T-helper 1 cell treated with Interleukin-12 subunit alpha and Interleukin-12 subunit beta and Interleukin-4 antibody, amounts not matched to agents 30 ng/mL and 1 ng/mL, for 36 hours (primary cell): ENCODE measurements at regions not wholly inside any gene's neighbourhood (a gene's known extent, or its start where the extent isn't known, plus 50 kb on each side); places are given as distances from the start of the nearest gene placed in this dataset.
"Not testable (repeated sequence)": the region's sequence is repeated elsewhere in the genome, so short reads cannot be mapped to it uniquely, and the experiment has no call there.

Source experiments
- intact Hi-C: fragments of 100-400 bp; cut with micrococcal nuclease; formaldehyde crosslinking; loops from one replicate; pipeline ENCODE4 v1.15.1; 2024

DNA sequence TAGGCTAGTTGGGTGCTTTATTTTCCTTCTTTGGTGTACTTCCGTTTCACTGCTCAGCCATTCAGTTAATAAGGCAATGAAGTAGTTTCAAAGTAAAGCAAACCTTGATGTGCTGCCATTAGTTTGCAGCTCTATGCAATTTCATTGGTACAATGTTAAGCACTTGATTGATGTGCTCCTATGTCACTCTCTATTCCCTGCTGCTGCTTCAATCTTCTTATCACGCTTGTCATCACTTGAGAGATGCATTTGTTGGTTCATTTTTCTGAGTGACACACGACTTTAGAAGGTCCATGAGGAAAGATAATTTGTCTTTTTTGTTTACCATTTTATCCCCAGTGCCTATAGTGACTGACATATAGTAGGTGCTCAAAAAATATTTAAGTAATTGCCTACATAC, 871.0 kb upstream of the PABPC4L start:
- intact Hi-C loops, result no loop called here

DNA sequence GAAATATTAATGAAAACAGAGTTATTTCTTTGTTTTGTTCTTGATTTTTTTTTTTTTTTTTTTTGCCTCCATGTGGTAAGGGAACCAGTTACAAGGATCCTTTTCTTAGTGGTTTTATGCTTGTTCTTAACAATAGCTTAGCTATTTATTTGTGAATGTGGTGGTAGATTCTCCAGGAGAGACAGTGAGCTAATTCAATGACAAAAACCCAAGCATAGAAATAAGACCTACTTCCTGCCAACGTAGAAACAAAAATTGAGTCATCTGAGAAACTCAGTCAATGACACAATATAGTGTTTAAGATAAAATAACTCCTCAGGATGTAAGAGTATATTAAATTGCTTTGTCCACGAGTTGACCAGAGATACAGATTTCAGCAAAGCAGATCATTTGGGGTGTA, 863.8 kb upstream of the PABPC4L start:
- intact Hi-C loops, result no loop called here

- intact Hi-C loops, result no loop called here
These were observed 848.6 kb upstream of the PABPC4L start for GRCh38 chr4:135050086-135050717.

DNA sequence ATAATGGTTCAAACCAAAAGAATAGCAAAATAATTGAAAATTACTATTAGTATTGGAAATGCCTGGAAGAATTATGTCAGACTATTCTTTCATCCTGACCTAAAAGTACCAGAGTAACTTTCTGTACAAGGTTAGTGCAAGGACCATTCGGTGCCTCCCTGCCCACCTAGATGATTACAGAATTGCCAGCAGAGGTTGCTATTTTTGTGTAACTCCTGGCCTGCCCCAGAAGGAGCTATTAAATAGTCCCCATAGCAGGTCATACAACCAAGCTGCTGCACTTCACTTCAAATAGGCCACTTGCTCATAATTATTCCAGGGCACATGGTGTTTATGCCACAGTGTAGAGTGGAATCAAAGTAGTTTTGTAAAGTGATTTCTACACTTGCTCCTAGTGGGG, 831.1 kb upstream of the PABPC4L start:
- intact Hi-C loops, result no loop called here

GRCh38 chr4:135015771-135016170, 814.2 kb upstream of the PABPC4L start:
- intact Hi-C loops, result no loop called here

GRCh38 chr4:135007400-135007799, 805.8 kb upstream of the PABPC4L start:
- intact Hi-C loops, result no loop called here

DNA sequence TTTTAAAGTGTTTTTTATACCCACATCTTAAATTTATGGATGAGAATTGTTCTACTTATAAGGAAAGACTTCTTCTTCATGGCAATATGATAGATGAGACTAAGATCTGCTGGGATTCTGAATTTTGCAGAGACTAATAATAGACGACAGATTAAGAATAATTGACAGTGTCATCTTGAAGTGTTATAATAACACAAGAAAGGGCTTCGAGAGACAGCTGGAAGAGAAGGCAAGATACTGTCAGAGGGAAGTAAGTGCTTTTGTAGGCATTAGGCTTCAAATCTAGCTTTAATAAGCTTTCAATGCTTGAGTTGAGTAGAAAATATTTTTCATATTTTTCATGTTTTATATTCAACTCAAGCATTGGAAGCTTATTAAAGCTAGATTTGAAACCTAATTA, 797.6 kb upstream of the PABPC4L start:
- intact Hi-C loops, result no loop called here

DNA sequence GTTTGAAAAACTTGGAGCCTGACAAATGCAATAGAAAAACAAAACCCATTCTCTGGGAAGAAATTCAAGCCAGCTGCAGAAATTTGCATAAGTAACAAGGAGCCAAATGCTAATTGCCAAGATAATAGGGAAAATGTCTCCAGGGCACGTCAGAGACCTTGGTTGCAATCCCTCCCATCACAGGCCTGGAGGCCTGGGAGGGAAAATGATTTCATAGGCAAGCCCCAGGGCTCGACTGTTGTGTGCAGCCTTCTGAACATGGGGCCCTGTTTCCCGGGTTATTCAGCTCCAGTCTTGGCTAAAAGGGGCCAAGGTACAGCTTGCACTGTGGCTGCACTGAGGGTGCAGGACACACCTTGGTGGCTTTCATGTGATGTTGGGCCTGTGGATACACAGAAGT, 760.4 kb upstream of the PABPC4L start:
- intact Hi-C loops, result no loop called here

- intact Hi-C loops, result no loop called here
These were observed 757.3 kb upstream of the PABPC4L start for GRCh38 chr4:134958862-134959261.

GRCh38 chr4:134955059-134955458, 753.5 kb upstream of the PABPC4L start:
- intact Hi-C loops, result no loop called here

- intact Hi-C loops, result no loop called here
These were observed 751.2 kb upstream of the PABPC4L start for GRCh38 chr4:134952775-134953174.

DNA sequence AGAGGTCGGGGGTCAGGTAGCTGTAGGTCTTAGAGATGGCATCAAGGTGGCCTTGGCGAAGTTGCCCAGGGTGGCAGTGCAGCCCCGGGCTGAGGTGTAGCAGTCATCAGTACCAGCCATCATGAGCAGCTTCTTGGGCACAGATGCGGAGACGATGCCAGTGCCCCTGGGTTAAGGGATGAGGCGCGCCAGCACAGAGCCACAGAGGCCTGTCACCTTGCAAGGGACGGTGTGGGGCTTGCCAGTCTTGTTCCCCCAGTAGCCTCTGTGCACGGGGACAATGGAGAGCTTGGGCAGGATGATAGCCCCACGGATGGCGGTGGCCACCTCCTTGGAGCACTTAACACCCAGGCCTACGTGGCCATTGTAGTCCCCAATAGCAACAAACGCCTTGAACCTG, 750.7 kb upstream of the PABPC4L start:
- intact Hi-C loops, result no loop called here

GRCh38 chr4:134948110-134948642, 746.6 kb upstream of the PABPC4L start:
- intact Hi-C loops, result no loop called here

DNA sequence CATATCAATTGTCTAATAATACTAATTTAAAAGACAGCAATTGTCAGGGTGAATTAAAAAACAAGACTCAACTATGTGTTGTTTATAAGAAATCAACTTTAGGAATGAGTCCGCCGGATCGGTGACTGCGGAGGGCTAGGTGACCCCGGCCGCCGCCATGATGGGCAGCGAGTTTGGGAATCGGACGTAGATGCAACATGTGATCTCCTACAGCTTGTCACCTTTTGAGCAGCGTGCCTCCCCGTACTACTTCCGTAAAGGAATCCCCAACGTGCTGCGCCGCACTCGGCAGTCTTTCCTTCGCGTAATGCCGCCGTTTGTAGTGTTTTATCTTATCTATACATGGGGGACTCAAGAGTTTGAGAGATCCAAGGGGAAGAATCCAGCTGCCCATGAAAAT, 742.5 kb upstream of the PABPC4L start:
- intact Hi-C loops, result no loop called here

DNA sequence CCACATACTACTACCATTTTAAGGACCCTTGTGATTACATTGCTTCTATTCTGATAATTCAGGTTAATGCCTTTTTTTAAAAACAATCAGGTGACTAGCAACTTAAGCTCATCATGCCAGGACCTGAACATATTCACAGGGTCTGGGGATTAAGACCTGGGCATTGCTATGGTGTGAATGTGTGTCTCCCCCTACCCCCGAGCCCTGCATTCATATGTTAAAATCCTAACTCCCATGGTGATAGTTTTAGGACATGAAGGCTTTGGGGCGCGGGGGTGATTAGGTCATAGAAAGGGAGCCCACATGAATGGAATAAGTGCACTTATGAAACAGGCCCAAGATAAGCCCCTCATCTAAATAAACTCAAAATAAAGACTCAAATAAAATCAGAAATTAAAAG, 734.4 kb upstream of the PABPC4L start:
- intact Hi-C loops, result no loop called here

DNA sequence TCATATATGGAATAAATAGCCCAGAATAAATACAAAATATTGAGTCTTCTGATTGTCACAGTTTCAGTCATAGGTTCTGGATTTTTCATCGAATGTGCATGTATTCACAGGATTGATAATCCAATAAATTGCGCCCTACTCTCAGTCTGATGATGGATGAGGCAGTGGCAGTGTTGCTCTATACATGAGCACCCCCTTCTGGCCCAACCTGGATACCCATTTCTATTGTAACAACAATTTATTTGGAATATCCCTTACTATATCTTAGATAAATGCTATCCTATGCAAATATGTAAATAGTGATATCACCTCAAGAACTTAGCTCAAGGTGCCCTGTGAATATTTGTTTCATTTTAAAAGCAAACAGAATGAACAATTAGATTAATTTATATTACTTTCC, 733.7 kb upstream of the PABPC4L start:
- intact Hi-C loops, result no loop called here

DNA sequence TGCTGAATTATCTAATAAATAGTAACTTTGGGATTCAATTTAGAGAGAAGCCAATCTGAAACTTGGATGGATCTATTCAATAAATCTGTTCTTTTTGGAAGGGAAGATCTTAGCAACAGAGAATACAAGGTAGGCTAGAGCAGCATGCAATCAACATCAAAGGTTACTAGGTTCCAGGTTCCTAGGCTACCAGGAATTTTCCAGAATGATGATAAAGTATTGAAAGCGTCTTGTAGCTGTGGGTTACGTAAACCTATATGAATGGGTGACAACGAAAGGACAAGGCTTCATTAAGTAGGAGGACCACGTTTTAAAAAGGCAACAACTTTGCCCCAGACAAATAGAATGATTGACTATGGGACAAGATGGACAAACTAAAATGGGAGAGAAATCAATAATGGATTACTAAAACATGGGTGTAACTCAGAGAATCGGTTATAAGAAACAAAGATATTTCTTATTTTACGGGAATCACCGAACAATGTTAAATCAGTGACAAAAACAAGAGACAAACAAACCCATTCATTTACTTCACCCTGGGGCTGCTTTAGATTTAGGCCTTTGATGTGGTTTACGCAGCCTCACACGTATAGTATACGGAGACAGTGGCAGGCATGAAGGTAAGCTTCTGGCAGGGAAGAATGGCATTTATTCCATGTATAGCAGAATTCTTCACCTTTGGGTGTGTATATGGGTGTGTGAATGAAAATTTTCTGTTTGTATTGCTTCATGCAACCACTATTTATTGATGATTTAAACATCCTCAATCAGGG, 732.6 kb upstream of the PABPC4L start:
- intact Hi-C loops, result no loop called here

- intact Hi-C loops, result no loop called here
These were observed 713.8 kb upstream of the PABPC4L start for GRCh38 chr4:134915355-134915754.

DNA sequence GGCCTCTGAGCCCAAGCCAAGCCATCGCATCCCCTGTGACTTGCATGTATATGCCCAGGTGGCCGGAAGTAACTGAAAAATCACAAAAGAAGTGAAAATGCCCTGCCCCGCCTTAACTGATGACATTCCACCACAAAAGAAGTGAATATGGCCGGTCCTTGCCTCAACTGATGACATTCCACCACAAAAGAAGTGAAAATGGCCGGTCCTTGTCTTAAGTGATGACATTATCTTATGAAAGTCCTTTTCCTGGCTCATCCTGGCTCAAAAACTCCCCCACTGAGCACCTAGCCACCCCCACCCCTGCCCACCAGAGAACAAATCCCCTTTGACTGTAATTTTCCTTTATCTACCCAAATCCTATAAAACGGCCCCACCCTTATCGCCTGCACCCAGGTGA, 712.7 kb upstream of the PABPC4L start:
- intact Hi-C loops, result not testable (repeated sequence)

DNA sequence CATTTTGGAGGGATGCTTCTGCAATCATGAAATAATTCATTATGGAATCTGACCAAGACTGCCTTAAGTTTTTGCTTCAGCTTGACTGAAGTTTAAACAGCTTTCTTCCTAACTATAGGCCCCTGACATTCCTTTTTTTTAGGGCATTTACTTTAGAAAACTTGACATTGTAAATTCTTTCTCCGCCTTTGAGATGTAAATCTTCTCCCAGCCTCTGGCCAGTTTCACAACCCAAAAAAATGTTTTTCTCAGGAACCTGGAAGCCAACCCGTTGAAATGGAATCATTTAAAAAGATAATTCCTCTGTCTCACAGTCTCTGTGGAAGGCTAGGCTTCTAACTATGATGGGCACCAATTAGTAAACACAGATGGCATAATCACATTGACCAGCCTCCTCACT, 710.4 kb upstream of the PABPC4L start:
- intact Hi-C loops, result no loop called here

DNA sequence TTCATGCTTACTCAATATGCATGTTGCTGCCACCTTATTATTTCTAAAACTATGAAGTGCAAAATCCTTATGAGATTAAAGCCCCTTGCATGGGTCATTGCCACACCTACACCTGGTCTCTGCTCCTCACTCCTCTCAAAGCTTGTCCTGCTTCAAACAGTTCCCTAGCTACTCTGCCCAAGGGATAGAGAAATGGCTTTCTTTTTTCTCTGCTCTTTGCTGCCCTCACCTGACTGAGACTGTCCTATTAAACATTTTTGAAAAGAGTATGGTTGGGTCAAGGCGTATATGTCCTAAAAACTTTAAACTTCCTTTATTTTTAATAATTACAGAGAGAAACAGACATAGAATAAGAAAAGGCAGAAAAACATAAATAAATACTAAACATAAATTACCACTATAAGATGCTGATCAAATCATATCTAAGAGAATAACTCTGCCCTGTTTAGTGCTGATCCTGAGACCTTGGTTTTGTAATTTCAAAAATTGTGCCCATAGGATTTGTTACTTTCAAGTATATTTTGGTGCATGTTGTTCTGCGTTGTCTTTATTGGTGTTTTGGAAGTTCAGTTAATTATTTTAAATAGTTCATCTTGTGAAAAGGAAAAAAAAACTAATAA, 704.9 kb upstream of the PABPC4L start:
- intact Hi-C loops, result no loop called here

DNA sequence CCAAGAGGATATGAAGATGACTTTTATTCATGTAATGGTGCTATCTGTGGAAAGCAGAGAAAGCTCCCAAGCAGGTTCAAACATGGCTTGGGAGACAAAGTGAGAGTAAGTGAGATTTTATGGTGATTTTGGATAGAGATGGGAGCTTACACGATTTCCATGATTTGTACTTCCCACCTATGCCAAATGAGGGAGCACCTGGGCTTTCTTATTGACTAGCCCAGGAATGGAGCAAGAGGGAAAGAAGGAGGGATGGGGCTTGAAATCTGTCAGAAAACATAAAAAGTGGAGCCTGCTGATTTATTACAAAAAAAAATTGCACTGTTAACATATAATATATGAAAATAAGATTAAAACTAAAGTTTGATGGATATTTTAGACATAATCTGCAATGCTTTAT, 703.5 kb upstream of the PABPC4L start:
- intact Hi-C loops, result no loop called here

DNA sequence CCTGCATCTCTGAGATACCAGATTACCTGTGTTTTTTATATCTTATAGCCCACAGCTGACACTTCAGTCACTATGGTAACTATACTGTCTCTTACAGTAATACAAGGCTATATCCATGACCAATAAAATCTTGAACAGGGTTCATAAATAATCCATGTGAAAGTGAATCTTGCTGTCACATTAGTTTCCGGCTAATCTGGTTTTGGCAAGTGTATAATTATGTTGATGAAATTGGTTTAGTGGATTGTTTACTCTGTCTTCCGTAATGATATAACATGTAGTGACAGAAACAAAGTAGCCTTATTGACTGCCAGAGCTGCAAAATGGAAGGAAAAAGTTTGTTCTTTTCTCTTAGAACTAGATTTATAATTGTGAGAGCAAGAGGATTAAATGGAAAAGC, 686.6 kb upstream of the PABPC4L start:
- intact Hi-C loops, result no loop called here
